SIG-M5 treated with dmso at 0.1 percent for 504 hours (cell line): ENCODE measurements at regions not wholly inside any gene's neighbourhood (a gene's known extent, or its start where the extent isn't known, plus 50 kb on each side); places are given as distances from the start of the nearest gene placed in this dataset.
"Not testable (repeated sequence)": the region's sequence is repeated elsewhere in the genome, so short reads cannot be mapped to it uniquely, and the experiment has no call there.

ENCODE experiments used
- DNase-seq: peaks from one replicate; lab custom pipeline; 2025; ENCODE audit not compliant: unreplicated experiment; lab: John Stamatoyannopoulos, UW

- no peak for DNase-seq
Observed at GRCh38 chr4:163077680-163078079, 89.0 kb downstream of the NAF1 start.

GRCh38 chr4:163072222-163072621 lies 94.5 kb downstream of the NAF1 start:
- no peak for DNase-seq

GRCh38 chr4:163071308-163071707 lies 95.4 kb downstream of the NAF1 start:
- DNase-seq: no peak

DNA sequence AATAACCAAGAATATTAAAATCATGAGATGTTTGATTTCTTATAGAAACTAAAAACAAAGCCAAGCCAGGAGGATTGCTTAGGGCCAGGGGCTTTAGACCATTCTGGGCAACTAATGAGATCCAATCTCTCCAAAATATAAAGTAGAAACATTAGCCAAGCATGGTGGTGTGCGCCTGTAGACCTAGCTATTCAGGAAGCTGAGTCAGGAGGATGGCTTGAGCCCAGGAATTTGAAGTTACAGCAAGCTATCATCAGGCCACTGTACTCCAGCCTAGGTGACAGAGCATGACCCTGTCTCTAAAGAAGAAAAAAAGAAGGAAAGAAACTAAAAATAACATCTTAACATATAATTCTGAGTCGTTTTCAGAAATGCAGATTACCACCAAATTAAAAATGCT lies 96.7 kb downstream of the NAF1 start:
- DNase-seq: no peak

- no peak for DNase-seq
Observed at GRCh38 chr4:163063891-163064290, 102.8 kb downstream of the NAF1 start.

DNA sequence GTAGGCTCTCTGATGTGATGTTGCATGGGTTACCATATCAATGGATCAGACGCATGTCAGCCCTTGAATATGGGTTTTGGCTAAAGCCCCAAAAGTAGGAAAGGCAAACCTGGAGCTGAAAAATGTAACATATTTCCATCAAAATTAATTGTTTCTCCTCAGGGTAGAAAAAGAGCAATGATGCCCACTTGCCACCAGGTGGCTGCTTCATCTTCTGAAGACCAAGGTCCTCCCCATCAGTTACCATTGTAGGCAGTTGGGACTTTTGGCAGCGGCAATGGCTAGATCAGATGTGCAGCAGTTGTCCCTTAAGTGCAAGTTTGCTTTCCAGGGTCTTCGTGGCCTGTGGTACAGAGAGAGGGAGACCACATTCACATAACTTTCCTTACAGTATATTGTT lies 118.2 kb downstream of the NAF1 start:
- DNase-seq: peak; percentile 47

DNA sequence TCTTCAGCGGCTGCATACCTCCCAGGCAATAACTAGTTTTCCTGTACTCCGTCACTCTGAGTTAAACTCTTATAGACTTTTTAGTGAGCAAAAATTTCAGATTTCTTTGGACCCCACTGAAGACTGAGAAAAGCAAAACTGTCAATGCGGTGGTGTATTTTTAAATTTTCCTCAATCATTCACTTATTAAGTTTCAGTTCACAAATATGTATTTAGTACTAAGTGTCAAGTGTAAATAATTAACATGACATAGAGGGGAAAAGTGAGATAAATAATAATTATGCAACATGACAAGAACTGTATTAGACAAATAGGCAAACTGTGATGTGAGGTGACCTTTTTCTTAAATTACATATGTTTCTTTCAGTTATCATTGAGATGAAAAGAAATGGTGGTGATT lies 124.4 kb downstream of the NAF1 start:
- DNase-seq: no peak

GRCh38 chr4:163017135-163017534 lies 149.6 kb downstream of the NAF1 start:
- DNase-seq: no peak

DNA sequence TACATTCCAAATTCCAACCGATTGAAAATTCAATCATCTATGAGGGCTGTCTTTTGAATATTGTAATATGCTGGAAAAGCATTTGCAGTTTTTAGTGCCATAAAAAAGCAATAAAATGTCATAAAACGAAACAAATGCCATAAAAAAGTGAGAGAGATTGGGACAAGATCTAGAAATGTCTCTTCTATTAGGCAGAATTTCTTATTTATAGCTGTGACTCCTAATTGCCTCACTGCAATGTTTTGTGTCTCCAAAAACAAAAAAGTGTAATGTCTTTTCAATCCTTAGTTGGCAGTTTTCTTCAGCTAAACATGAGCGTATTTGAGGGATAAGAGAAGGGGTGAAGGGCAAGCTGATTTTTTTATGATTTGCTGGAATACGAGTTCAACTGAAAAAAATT lies 153.9 kb downstream of the NAF1 start:
- no peak for DNase-seq

DNA sequence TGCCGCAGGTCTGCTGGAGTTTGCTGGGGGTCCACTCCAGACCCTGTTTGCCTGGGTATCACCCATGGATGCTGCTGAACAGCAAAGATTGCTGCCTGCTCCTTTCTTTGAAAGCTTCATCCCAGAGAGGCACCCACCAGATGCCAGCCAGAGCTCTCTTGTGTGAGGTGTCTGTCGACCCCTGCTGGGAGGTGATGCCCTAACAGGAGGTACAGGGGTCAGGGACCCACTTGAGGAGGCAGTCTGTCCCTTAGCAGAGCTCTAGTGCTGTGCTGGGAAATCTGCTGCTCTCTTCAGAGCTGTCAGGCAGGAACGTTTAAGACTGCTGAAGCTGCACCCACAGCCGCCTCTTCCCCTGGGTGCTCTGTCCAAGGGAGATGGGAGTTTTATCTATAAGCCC lies 162.7 kb downstream of the NAF1 start:
- no peak for DNase-seq

DNA sequence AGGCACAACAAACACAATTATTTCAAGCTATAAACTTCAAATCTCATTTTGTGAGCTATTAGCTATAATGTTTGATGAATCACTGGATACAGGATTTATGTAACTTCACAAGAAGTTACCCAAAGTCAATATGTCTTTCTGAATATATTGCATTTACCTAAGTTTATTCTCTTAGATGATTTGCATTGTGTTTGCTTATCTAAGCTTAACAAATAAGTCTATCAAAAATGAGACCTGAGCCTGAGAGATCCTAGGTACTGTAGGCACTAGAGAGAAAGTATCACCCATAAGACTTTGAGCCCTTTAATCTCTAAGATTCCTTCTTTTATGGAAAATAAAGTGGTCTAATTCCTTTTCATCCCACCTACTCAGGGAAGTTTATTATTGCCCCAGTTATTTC lies 178.2 kb downstream of the NAF1 start:
- DNase-seq: no peak

DNA sequence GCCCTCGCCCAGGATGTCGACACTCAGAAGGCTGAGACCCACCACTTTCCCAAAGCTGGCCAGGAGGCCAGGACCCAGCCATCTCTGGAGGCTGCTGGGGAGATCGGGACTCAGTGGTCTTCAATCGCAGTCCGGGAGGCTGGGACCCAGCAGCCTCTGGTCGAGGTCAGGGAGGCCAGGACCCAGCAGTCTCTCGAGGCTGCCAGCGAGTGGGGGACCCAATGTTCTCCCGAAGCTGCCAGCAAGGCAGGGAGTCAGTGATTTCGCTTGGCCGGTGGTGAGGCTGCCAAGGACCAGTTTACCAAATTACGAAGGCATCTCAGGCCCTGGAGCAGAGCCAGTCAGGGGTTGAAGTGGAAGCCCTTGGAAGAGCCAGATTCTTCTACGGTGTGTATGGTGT lies 181.6 kb downstream of the NAF1 start:
- no peak for DNase-seq

GRCh38 chr4:162984621-162985020 lies 182.1 kb downstream of the NAF1 start:
- DNase-seq: no peak

- no peak for DNase-seq
Observed at GRCh38 chr4:162981823-162982222, 184.9 kb downstream of the NAF1 start.

- DNase-seq: no peak
Observed at GRCh38 chr4:162978398-162978797, 188.3 kb downstream of the NAF1 start.

- DNase-seq: no peak
Observed at GRCh38 chr4:162977788-162978187, 188.9 kb downstream of the NAF1 start.

GRCh38 chr4:162972661-162973330 lies 193.9 kb downstream of the NAF1 start:
- DNase-seq: no peak

GRCh38 chr4:162969194-162969593 lies 197.5 kb downstream of the NAF1 start:
- no peak for DNase-seq

- not testable (repeated sequence) for DNase-seq
Observed at GRCh38 chr4:162965978-162966377, 200.7 kb downstream of the NAF1 start.

GRCh38 chr4:162959046-162959445 lies 207.6 kb downstream of the NAF1 start:
- peak; percentile 27 for DNase-seq

GRCh38 chr4:162957521-162958143 lies 209.1 kb downstream of the NAF1 start:
- DNase-seq: no peak

DNA sequence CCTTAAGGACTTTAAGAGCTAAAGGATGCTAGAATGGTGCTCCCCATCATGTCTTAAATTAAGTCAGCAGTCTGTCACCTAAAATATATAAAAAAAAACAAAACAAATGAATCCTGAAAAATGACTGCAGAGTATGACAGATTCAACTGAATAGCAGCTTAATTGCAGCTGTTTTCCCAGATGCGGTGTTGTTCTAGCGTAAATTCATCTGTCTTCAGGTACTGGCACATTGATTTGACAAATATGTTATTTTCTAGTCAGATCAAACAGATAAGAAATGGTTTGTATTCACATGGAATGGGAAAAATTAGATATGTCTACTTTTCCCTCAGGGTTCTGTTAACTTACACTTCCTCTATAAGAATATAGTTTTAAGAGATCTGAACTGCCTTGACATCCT lies 211.7 kb downstream of the NAF1 start:
- DNase-seq: no peak

- no peak for DNase-seq
Observed at GRCh38 chr4:162952232-162952631, 214.5 kb downstream of the NAF1 start.
